ENCODE measurements at regions not wholly inside any gene's neighbourhood (a gene's known extent, or its start where the extent isn't known, plus 50 kb on each side); places are given as distances from the start of the nearest gene placed in this dataset.
"Not testable (repeated sequence)": the region's sequence is repeated elsewhere in the genome, so short reads cannot be mapped to it uniquely, and the experiment has no call there.

- DNase-seq, result no peak
Measured at GRCh38 chr10:34013235-34013634, 678.8 kb upstream of the NRP1 start.

- no peak for DNase-seq
Measured at GRCh38 chr10:34010891-34011290, 676.4 kb upstream of the NRP1 start.

GRCh38 chr10:34010228-34010627 lies 675.8 kb upstream of the NRP1 start:
- not testable (repeated sequence) for DNase-seq

GRCh38 chr10:34008656-34009055 lies 674.2 kb upstream of the NRP1 start:
- no peak for DNase-seq

- no peak for DNase-seq
Measured at GRCh38 chr10:34006471-34006870, 672.0 kb upstream of the NRP1 start.

- no peak for DNase-seq
Measured at GRCh38 chr10:34003561-34003960, 669.1 kb upstream of the NRP1 start.

GRCh38 chr10:34002896-34003295 lies 668.4 kb upstream of the NRP1 start:
- no peak for DNase-seq

- DNase-seq, result no peak
Measured at GRCh38 chr10:34001831-34002230, 667.4 kb upstream of the NRP1 start.

- DNase-seq, result no peak
Measured at GRCh38 chr10:34001087-34001580, 666.7 kb upstream of the NRP1 start.

GRCh38 chr10:33993917-33994316 lies 659.5 kb upstream of the NRP1 start:
- no peak for DNase-seq

GRCh38 chr10:33991924-33992323 lies 657.5 kb upstream of the NRP1 start:
- DNase-seq, result no peak

GRCh38 chr10:33986515-33986914 lies 652.0 kb upstream of the NRP1 start:
- no peak for DNase-seq

- no peak for DNase-seq
Measured at GRCh38 chr10:33986016-33986415, 651.5 kb upstream of the NRP1 start.

- DNase-seq, result no peak
Measured at GRCh38 chr10:33982995-33983394, 648.5 kb upstream of the NRP1 start.

GRCh38 chr10:33981301-33981700 lies 646.8 kb upstream of the NRP1 start:
- no peak for DNase-seq

- DNase-seq, result no peak
Measured at GRCh38 chr10:33979195-33979594, 644.7 kb upstream of the NRP1 start.

GRCh38 chr10:33975481-33975880 lies 641.0 kb upstream of the NRP1 start:
- no peak for DNase-seq

GRCh38 chr10:33974976-33975478 lies 640.6 kb upstream of the NRP1 start:
- no peak for DNase-seq

GRCh38 chr10:33968983-33969382 lies 634.5 kb upstream of the NRP1 start:
- DNase-seq, result no peak

- DNase-seq, result no peak
Measured at GRCh38 chr10:33967606-33968120, 633.2 kb upstream of the NRP1 start.

GRCh38 chr10:33966946-33967345 lies 632.5 kb upstream of the NRP1 start:
- DNase-seq, result no peak

GRCh38 chr10:33965795-33966581 lies 631.5 kb upstream of the NRP1 start:
- no peak for DNase-seq

GRCh38 chr10:33963729-33964128 lies 629.3 kb upstream of the NRP1 start:
- no peak for DNase-seq

GRCh38 chr10:33956322-33956721 lies 621.9 kb upstream of the NRP1 start:
- not testable (repeated sequence) for DNase-seq

GRCh38 chr10:33955676-33956075 lies 621.2 kb upstream of the NRP1 start:
- DNase-seq, result no peak
